NCI-H2227 (cell line): ENCODE measurements at regions not wholly inside any gene's neighbourhood (a gene's known extent, or its start where the extent isn't known, plus 50 kb on each side); places are given as distances from the start of the nearest gene placed in this dataset.
A peak's percentile ranks its signal among the peaks of the same experiment; 100 is the strongest.
"Not testable (repeated sequence)": the region's sequence is repeated elsewhere in the genome, so short reads cannot be mapped to it uniquely, and the experiment has no call there.

Experiments
- DNase-seq: peaks from one replicate; lab custom pipeline; 2025; ENCODE audit not compliant: unreplicated experiment; lab: John Stamatoyannopoulos, UW

DNA sequence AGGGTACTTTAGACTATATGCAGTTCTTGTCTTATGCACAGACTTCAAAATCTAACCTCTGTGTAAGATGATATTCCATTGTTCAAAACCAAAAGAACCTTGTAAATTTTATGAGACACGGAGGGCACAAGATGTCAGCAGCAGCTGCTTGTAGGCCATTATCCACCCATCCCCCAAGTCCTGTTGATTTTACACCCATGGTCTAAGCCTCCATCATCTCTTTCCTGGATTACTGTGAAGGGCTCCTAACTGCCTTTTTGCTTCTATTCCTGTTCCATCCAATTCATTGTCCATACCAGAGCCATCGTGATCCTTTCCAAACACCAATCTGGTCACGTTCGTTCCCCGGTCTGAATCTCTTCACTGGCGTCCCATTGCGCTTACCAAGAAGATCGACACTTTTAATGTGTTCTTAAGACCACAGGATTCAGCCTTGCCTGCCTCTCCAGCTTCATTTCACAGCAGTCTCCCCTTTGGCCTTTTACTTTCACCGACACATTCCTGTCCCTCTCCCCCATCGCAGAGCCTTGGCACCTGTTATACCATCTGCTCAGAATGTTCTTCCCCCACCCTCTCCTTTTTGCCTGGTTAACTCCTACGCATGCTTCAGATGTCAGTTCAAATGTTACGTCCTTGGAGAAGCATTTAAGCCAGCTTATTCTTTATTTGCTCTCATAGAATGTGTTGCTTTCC lies 107.3 kb upstream of the POU3F1 start:
- no peak for DNase-seq

- no peak for DNase-seq
Observed at GRCh38 chr1:38153066-38153777, 106.6 kb upstream of the POU3F1 start.

- no peak for DNase-seq
Observed at GRCh38 chr1:38152351-38153065, 105.9 kb upstream of the POU3F1 start.

DNA sequence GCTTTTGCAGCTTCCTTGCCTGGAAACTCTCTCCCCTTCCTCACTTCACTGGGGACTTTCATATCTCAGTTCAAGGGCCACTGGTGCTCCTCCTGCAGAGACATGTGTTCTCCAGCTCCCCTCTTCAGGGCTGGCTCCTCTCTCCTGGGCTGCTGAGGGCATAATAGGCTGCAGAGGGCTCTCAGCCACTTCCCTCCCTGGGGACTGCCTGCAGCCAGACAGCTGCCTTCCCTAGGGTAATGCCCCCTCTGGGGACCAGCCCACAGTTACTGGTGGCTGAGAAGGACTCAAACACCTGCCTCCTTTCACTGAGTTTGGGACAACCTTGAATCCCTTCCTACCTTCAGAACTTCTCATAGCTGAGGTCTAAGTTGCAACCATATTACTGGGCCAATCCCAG lies 104.8 kb upstream of the POU3F1 start:
- no peak for DNase-seq

GRCh38 chr1:38146079-38146478 lies 99.5 kb upstream of the POU3F1 start:
- DNase-seq, result not testable (repeated sequence)

GRCh38 chr1:38142606-38143005 lies 96.0 kb upstream of the POU3F1 start:
- no peak for DNase-seq

- DNase-seq, result no peak
Observed at GRCh38 chr1:38141483-38141882, 94.9 kb upstream of the POU3F1 start.

GRCh38 chr1:38139738-38140487 lies 93.3 kb upstream of the POU3F1 start:
- peak; percentile 65 for DNase-seq

GRCh38 chr1:38138498-38139233 lies 92.1 kb upstream of the POU3F1 start:
- DNase-seq, result no peak

DNA sequence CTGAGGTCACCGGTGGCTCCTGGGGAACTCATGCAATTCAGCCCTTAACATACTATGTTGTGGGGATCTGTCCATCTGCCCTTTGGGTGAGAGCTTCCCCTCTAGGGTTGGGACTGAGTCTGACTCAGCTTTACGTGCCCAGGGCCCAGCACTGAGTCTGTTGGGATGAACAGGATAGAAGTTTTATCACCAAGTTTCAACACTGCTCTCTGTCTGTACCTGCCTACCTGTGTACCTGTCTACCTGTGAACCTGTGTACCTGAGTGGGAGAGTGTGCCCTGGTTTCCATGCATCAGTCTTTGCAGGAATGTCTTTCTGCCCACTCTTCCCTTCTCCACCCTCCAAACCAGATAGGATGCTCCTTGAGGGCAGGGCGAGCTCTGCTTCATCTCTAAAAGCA lies 90.6 kb upstream of the POU3F1 start:
- no peak for DNase-seq

- peak; percentile 44 for DNase-seq
Observed at GRCh38 chr1:38135625-38136414, 89.2 kb upstream of the POU3F1 start.

- DNase-seq, result peak; percentile 38
Observed at GRCh38 chr1:38134294-38134755, 87.7 kb upstream of the POU3F1 start.

DNA sequence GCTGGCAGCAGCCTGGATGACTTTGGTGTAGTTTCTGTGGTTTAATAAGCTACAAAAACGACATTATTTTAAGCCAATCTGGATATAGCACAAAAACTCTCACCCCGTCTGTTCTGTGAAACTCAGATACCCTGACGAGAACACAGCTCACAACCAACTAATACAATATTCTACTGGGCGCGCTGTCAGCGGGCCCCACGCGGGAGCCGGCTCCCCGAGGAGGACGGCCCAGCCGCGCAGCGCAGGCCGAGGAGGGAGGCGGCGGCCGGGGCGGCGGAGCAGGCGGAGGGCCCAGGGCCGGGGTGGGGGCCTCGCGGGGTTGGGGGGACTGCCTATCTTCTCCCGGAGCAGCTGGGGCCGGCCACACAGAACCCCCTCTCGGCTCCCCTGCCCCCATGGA lies 87.2 kb upstream of the POU3F1 start:
- no peak for DNase-seq

- DNase-seq, result no peak
Observed at GRCh38 chr1:38133304-38133703, 86.7 kb upstream of the POU3F1 start.

DNA sequence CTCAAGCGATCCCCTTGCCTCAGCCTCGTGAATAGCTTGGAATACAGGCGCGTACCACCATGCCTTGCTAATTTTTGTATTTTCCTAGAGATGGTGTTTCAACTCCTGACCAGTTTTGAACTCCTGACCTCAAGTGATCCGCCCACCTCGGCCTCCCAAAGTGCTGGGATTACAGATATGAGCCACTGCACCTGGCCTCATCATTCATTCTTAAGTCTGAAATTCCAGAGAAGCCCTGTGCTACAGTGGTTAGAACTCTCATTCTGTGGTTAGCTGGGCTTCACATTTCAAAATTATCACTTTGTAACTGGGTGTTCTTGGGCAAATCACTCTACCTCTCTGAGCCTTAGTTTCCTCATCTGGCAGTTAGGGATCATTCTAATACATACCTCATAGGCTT lies 86.1 kb upstream of the POU3F1 start:
- DNase-seq, result no peak

DNA sequence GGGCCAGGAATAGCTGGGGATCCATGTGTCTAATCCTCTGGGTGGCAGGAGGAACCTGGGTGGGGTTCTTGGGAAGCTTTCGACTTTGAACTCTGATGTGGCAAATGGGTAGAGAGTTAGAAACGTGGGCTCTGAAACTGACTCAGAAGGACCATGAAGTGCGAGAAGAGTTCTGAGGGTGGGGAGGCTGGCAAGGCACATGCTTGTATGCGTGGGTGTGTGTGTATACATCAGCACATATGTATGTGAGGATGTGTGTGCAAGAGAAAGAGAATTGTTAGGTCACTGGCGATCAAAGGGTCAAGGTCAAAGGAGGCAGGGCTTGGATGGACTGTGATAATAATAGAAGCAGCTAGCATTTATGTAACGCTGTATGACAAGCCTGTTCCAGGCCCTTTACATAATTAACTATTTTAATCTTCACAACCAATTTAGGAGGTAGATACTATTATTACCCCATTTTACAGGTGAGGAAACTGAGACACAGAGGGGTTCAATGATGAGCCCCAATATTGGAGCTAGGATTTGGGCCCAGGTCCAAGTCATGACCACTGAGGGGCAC lies 84.5 kb upstream of the POU3F1 start:
- DNase-seq, result no peak

- DNase-seq, result no peak
Observed at GRCh38 chr1:38129971-38130370, 83.4 kb upstream of the POU3F1 start.

DNA sequence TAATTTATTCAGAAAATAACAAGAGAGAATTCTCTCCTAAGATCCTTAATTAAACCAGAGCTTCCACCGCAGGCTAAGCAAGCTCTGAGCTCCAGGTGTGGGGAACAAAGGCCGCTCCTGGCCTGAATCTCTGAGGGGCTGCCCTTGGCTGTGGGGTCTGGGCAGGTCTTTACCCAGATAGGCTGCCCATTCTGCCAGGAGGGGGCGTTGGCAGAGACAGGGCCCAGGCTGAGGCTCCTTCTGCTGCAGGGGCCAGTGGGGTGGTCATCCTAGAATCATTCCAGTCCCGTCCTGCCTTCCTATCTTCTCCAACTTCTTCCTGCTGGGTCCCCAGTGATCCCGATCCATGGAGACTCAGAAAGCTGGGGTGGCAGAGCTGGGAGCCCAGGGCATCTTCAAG lies 82.9 kb upstream of the POU3F1 start:
- no peak for DNase-seq

- no peak for DNase-seq
Observed at GRCh38 chr1:38128926-38129453, 82.4 kb upstream of the POU3F1 start.
